ENCODE measurements at regions not wholly inside any gene's neighbourhood (a gene's known extent, or its start where the extent isn't known, plus 50 kb on each side); places are given as distances from the start of the nearest gene placed in this dataset.
"Not testable (repeated sequence)": the region's sequence is repeated elsewhere in the genome, so short reads cannot be mapped to it uniquely, and the experiment has no call there.

- no peak for DNase-seq (ENCODE audit: low spot score)
Measured at GRCh38 chr19:13652810-13653590, 111.3 kb upstream of the MRI1 start.

GRCh38 chr19:13646758-13647157 lies 117.6 kb upstream of the MRI1 start:
- DNase-seq (ENCODE audit: low spot score), result no peak

- DNase-seq (ENCODE audit: low spot score), result no peak
Measured at GRCh38 chr19:13644645-13645044, 119.7 kb upstream of the MRI1 start.

GRCh38 chr19:13640611-13641010 lies 123.7 kb upstream of the MRI1 start:
- DNase-seq (ENCODE audit: low spot score), result no peak

GRCh38 chr19:13639342-13639929 lies 124.9 kb upstream of the MRI1 start:
- no peak for DNase-seq (ENCODE audit: low spot score)

GRCh38 chr19:13637664-13638063 lies 126.7 kb upstream of the MRI1 start:
- DNase-seq (ENCODE audit: low spot score), result no peak

- DNase-seq (ENCODE audit: low spot score), result no peak
Measured at GRCh38 chr19:13634658-13635057, 128.4 kb upstream of the CACNA1A start.

GRCh38 chr19:13633522-13633922 lies 127.2 kb upstream of the CACNA1A start:
- no peak for DNase-seq (ENCODE audit: low spot score)

GRCh38 chr19:13633109-13633508 lies 126.8 kb upstream of the CACNA1A start:
- DNase-seq (ENCODE audit: low spot score), result peak; percentile 14

- DNase-seq (ENCODE audit: low spot score), result not testable (repeated sequence)
Measured at GRCh38 chr19:13632164-13632563, 125.9 kb upstream of the CACNA1A start.

- peak; percentile 82 for DNase-seq (ENCODE audit: low spot score)
Measured at GRCh38 chr19:13629687-13630357, 123.5 kb upstream of the CACNA1A start.

- no peak for DNase-seq (ENCODE audit: low spot score)
Measured at GRCh38 chr19:13627531-13627930, 121.3 kb upstream of the CACNA1A start.

- DNase-seq (ENCODE audit: low spot score), result no peak
Measured at GRCh38 chr19:13623716-13624710, 117.7 kb upstream of the CACNA1A start.

- DNase-seq (ENCODE audit: low spot score), result no peak
Measured at GRCh38 chr19:13622766-13623715, 116.8 kb upstream of the CACNA1A start.

- DNase-seq (ENCODE audit: low spot score), result peak; percentile 51
Measured at GRCh38 chr19:13621413-13621812, 115.1 kb upstream of the CACNA1A start.

GRCh38 chr19:13619203-13619632 lies 112.9 kb upstream of the CACNA1A start:
- DNase-seq (ENCODE audit: low spot score), result no peak

GRCh38 chr19:13615890-13616289 lies 109.6 kb upstream of the CACNA1A start:
- no peak for DNase-seq (ENCODE audit: low spot score)

GRCh38 chr19:13613447-13613846 lies 107.2 kb upstream of the CACNA1A start:
- DNase-seq (ENCODE audit: low spot score), result no peak

- no peak for DNase-seq (ENCODE audit: low spot score)
Measured at GRCh38 chr19:13611596-13611995, 105.3 kb upstream of the CACNA1A start.

- DNase-seq (ENCODE audit: low spot score), result no peak
Measured at GRCh38 chr19:13610039-13610691, 103.9 kb upstream of the CACNA1A start.
